H1 (cell line): ENCODE measurements at regions not wholly inside any gene's neighbourhood (a gene's known extent, or its start where the extent isn't known, plus 50 kb on each side); places are given as distances from the start of the nearest gene placed in this dataset.

Experiments used
- CTCF ChIA-PET: fragments of 300-600 bp; sonication (Branson Sonifier 250); formaldehyde crosslinking; loops from one replicate; lab custom pipeline; 2021; ENCODE audit not compliant: partially characterized antibody; lab: Charles Lee
- POLR2A ChIA-PET: fragments of 300-600 bp; sonication (Branson Sonifier 250); formaldehyde crosslinking; loops from one replicate; lab custom pipeline; 2021; ENCODE audit warnings: inconsistent platforms; ENCODE audit not compliant: partially characterized antibody; lab: Charles Lee
- DNase-seq, 2 experiments: peaks; one replicate each; pipeline versions ENCODE4 v3.0.0 to v3.0.0-alpha.2; 2010 to 2022; ENCODE audit warnings: low spot score in 2 of 2, low read depth in 1 of 2, mixed read lengths in 1 of 2
- FAIRE-seq: peaks from 2 replicates; lab custom pipeline; 2011; peaks lifted over from hg19 to GRCh38; lab: Jason Lieb, UNC
- H2AFZ ChIP-seq: 2 replicates; pipeline ENCODE4 v1.8.1; 2012; ENCODE audit warnings: low read length, inconsistent platforms
- H2AK5ac ChIP-seq: 2 replicates; pipeline ENCODE4 v1.6.1; 2013; ENCODE audit warnings: low read depth, low read length
- H2BK120ac ChIP-seq: replicated peaks from 2 replicates; pipeline ENCODE3; 2013; ENCODE audit warnings: low read depth, low read length, inconsistent platforms
- H2BK12ac ChIP-seq: 2 replicates; pipeline ENCODE4 v1.6.1; 2013; ENCODE audit warnings: low read depth, low read length
- H2BK15ac ChIP-seq: 2 replicates; pipeline ENCODE4 v1.6.1; 2013; ENCODE audit warnings: low read length
- H2BK20ac ChIP-seq: 2 replicates; pipeline ENCODE4 v1.6.1; 2013; ENCODE audit warnings: low read length
- H2BK5ac ChIP-seq: 2 replicates; pipeline ENCODE4 v1.6.1; 2013; ENCODE audit warnings: low read depth, low read length
- H3K14ac ChIP-seq: 2 replicates; pipeline ENCODE4 v1.6.1; 2013; ENCODE audit warnings: inconsistent platforms; ENCODE audit not compliant: insufficient read length
- H3K18ac ChIP-seq: 2 replicates; pipeline ENCODE4 v1.6.1; 2013; ENCODE audit warnings: low read length; ENCODE audit errors: extremely low read depth
- H3K23ac ChIP-seq: 2 replicates; pipeline ENCODE4 v1.6.1; 2013; ENCODE audit warnings: inconsistent platforms; ENCODE audit not compliant: insufficient read length
- H3K23me2 ChIP-seq: 2 replicates; pipeline ENCODE4 v1.6.1; 2013; ENCODE audit warnings: low read depth, low read length
- H3K27ac ChIP-seq: 2 replicates; pipeline ENCODE4 v1.6.1; 2011; ENCODE audit warnings: low read depth, low read length, inconsistent platforms
- H3K27me3 ChIP-seq, 4 experiments: replicated peaks in 1 of 4; 1 replicate in 1 of 4; 2 replicates in 3 of 4; pipeline versions ENCODE4 v1.6.1 to v1.8.1; 2011 to 2013; ENCODE audit warnings: low read length in 3 of 4, mild to moderate bottlenecking in 3 of 4, inconsistent platforms in 2 of 4, mixed read lengths in 2 of 4, moderate library complexity in 1 of 4; ENCODE audit not compliant: control insufficient read depth in 3 of 4, insufficient read depth in 3 of 4; ENCODE audit errors: extremely low read depth in 1 of 4
- H3K36me3 ChIP-seq, 4 experiments: 2 replicates each; pipeline versions ENCODE4 v1.6.1 to v1.8.1; 2011 to 2013; ENCODE audit warnings: mild to moderate bottlenecking in 4 of 4, low read length in 3 of 4, moderate library complexity in 2 of 4, control low read depth in 1 of 4, inconsistent platforms in 1 of 4; ENCODE audit not compliant: insufficient read depth in 4 of 4, control insufficient read depth in 2 of 4
- H3K4ac ChIP-seq: replicated peaks from 2 replicates; pipeline ENCODE3; 2013; ENCODE audit warnings: low read length, low read depth, mixed read lengths, inconsistent platforms; ENCODE audit not compliant: insufficient read length
- H3K4me1 ChIP-seq, 4 experiments: replicated peaks in 1 of 4; 1 replicate in 1 of 4; 2 replicates in 3 of 4; pipeline versions ENCODE4 v1.6.1 to v1.8.1; 2011 to 2013; ENCODE audit warnings: low read length in 3 of 4, inconsistent platforms in 2 of 4, mixed read lengths in 1 of 4; ENCODE audit not compliant: insufficient read depth in 4 of 4, control insufficient read depth in 3 of 4
- H3K4me2 ChIP-seq, 2 experiments: 2 replicates each; pipeline versions ENCODE4 v1.6.1 to v1.8.1; 2011 to 2013; ENCODE audit warnings: low read depth in 2 of 2, low read length in 2 of 2, control low read depth in 1 of 2, inconsistent platforms in 1 of 2, mild to moderate bottlenecking in 1 of 2; ENCODE audit not compliant: insufficient read depth in 1 of 2
- H3K4me3 ChIP-seq, 4 experiments: fragments of 200-600, 300-600 bp in 1 of 4; sonication (generic), shearing (Covaris generic), sonication (Bioruptor Twin) in 1 of 4; 2 replicates each; pipeline versions ENCODE4 v1.5.1 to v1.8.1; 2011 to 2016; ENCODE audit warnings: low read length in 4 of 4, low read depth in 3 of 4, control low read depth in 2 of 4, inconsistent platforms in 2 of 4, mild to moderate bottlenecking in 2 of 4, mixed read lengths in 1 of 4, moderate library complexity in 1 of 4; ENCODE audit not compliant: insufficient read depth in 2 of 4; ENCODE audit errors: extremely low read depth in 1 of 4
- H3K56ac ChIP-seq: replicated peaks from 2 replicates; pipeline ENCODE3; 2013; ENCODE audit warnings: low read depth, mild to moderate bottlenecking, mixed read lengths, low read length, inconsistent platforms; ENCODE audit not compliant: insufficient read length
- H3K79me1 ChIP-seq: 2 replicates; pipeline ENCODE4 v1.6.1; 2013; ENCODE audit warnings: low read depth, low read length, control low read depth
- H3K79me2 ChIP-seq, 2 experiments: 2 replicates each; pipeline versions ENCODE4 v1.6.1 to v1.8.1; 2012 to 2013; ENCODE audit warnings: low read length in 2 of 2, mild to moderate bottlenecking in 2 of 2, inconsistent platforms in 1 of 2; ENCODE audit not compliant: insufficient read depth in 2 of 2, control insufficient read depth in 1 of 2
- H3K9ac ChIP-seq, 4 experiments: replicated peaks in 1 of 4; 1 replicate in 1 of 4; 2 replicates in 3 of 4; pipeline versions ENCODE4 v1.6.1 to v1.8.1; 2011 to 2013; ENCODE audit warnings: low read depth in 3 of 4, low read length in 3 of 4, control low read depth in 2 of 4, mild to moderate bottlenecking in 2 of 4, moderate library complexity in 2 of 4, inconsistent platforms in 1 of 4; ENCODE audit errors: extremely low read depth in 1 of 4
- H3K9me3 ChIP-seq, 2 experiments: 2 replicates each; pipeline versions ENCODE4 v1.6.1 to v1.8.1; 2012 to 2013; ENCODE audit warnings: mild to moderate bottlenecking in 2 of 2, moderate library complexity in 2 of 2, control low read depth in 1 of 2, inconsistent platforms in 1 of 2, low read depth in 1 of 2, low read length in 1 of 2, mixed read lengths in 1 of 2; ENCODE audit not compliant: insufficient read depth in 2 of 2
- H4K20me1 ChIP-seq, 2 experiments: replicated peaks in 1 of 2; 2 replicates each; pipeline versions ENCODE3 to v1.8.1; 2011 to 2013; ENCODE audit warnings: inconsistent platforms in 2 of 2, low read length in 2 of 2, mild to moderate bottlenecking in 1 of 2; ENCODE audit not compliant: insufficient read depth in 2 of 2, control insufficient read depth in 1 of 2
- H4K5ac ChIP-seq: 2 replicates; pipeline ENCODE4 v1.6.1; 2013; ENCODE audit warnings: low read length, low read depth, mixed read lengths, inconsistent platforms; ENCODE audit not compliant: insufficient read length
- H4K8ac ChIP-seq: 2 replicates; pipeline ENCODE4 v1.8.0; 2013; ENCODE audit warnings: mild to moderate bottlenecking, moderate library complexity, low read length, inconsistent platforms; ENCODE audit not compliant: insufficient read depth; ENCODE audit errors: extremely low read depth
- H4K91ac ChIP-seq: replicated peaks from 2 replicates; pipeline ENCODE3; 2013; ENCODE audit warnings: low read length, mixed read lengths, inconsistent platforms; ENCODE audit not compliant: insufficient read length
- BCL11A ChIP-seq, 2 experiments: IDR thresholded peaks; one replicate each; pipeline ENCODE4 v1.6.1; 2011; ENCODE audit warnings: low read depth in 2 of 2, low read length in 2 of 2, mild to moderate bottlenecking in 2 of 2
- CHD2 ChIP-seq: IDR thresholded peaks from 2 replicates; pipeline ENCODE4 v1.6.1; 2012; ENCODE audit warnings: low read length, improper control_type of control experiment
- CTBP2 ChIP-seq: IDR thresholded peaks from 2 replicates; pipeline ENCODE4 v1.7.0; 2011; ENCODE audit warnings: borderline replicate concordance, mild to moderate bottlenecking, moderate library complexity, mixed read lengths, low read length; ENCODE audit not compliant: insufficient read depth, insufficient read length
- GTF2F1 ChIP-seq: IDR thresholded peaks from 2 replicates; pipeline ENCODE4 v1.6.1; 2012; ENCODE audit warnings: low read depth, low read length, improper control_type of control experiment, borderline replicate concordance
- PHF8 ChIP-seq: fragments of 200-600 bp; sonication (generic); conservative IDR thresholded peaks from 2 replicates; pipeline ENCODE4 v1.7.1; 2012; ENCODE audit warnings: low read depth, mild to moderate bottlenecking, inconsistent platforms, low read length, moderate library complexity
- SAP30 ChIP-seq: fragments of 300-600 bp; sonication (generic); IDR thresholded peaks from 2 replicates; pipeline ENCODE4 v1.7.1; 2012; ENCODE audit warnings: low read length, moderate library complexity, mild to moderate bottlenecking, inconsistent platforms; ENCODE audit not compliant: insufficient read depth, insufficient replicate concordance
- SP4 ChIP-seq: IDR thresholded peaks from 2 replicates; pipeline ENCODE4 v1.6.1; 2012; ENCODE audit warnings: low read length, inconsistent platforms
- WGBS, 2 experiments: shearing (Covaris generic) in 1 of 2; methylation state at CpG; one replicate each; pipeline versions ENCODE4 v1.1.6 to v1.1.7; 2013 to 2015; ENCODE audit warnings: low lambda C conversion rate in 2 of 2, mixed read lengths in 2 of 2, inconsistent platforms in 1 of 2, low coverage in 1 of 2, missing lambda C conversion rate in 1 of 2; ENCODE audit not compliant: insufficient replicate concordance in 2 of 2, insufficient coverage in 1 of 2, insufficient read length in 1 of 2; ENCODE audit errors: extremely low coverage in 1 of 2, missing lambda C conversion rate in 1 of 2; 5-methylcytosine and 5-hydroxymethylcytosine counted together
- TF ChIP-seq, protein P1 (sequence below): IDR thresholded peaks from 2 replicates; pipeline ENCODE4 v1.6.1; 2012; ENCODE audit warnings: inconsistent platforms

DNA sequence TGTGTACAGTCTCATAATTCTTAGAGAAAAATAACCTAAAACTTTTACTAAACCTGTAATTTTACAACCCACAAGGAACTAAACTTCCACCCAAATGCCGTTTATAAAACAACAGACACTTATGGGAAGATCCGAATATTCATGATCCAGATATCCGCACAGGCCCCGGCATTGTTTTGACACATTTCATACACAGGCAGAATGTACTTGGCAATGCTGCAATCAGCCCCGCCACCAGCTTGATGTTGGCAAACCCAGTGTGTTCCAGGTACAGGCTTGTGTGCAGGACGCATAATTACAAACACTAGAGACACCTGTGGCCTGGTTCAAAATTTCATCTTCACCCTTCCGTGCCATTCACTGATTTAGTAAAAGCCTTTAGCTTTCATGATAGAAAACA, 393.0 kb upstream of the SALL3 start:
- DNase-seq = no peak
- Histone ChIP-seq H3K4me3 (no peak overlapping the region), H2BK12ac (no peak overlapping the region), H4K91ac (no peak overlapping the region), H4K8ac (no peak overlapping the region), H2BK120ac (no peak overlapping the region), H3K56ac (no peak overlapping the region), H3K4me1 (peaks cover 0 to 11% (median 3%) of the 10 kb centered on the region in 4 experiments; a peak in 3 of 7 replicates), H3K9ac (no peak overlapping the region), H3K4ac (no peak overlapping the region), H3K23me2 (no peaks in the 10 kb centered on the region), H4K5ac (no peak overlapping the region), H3K79me2 (no peaks in the 10 kb centered on the region), H3K27me3 (no peaks in the 10 kb centered on the region), H3K9me3 (no peaks in the 10 kb centered on the region), H3K36me3 (no peaks in the 10 kb centered on the region), H2AK5ac (no peak overlapping the region), H4K20me1 (no peaks in the 10 kb centered on the region), H2BK20ac (no peak overlapping the region), H2BK15ac (no peak overlapping the region), H3K79me1 (no peaks in the 10 kb centered on the region), H3K27ac (no peak overlapping the region), H2BK5ac (no peak overlapping the region), H3K14ac (no peak overlapping the region), H3K4me2 (no peak overlapping the region), H3K18ac (no peak overlapping the region), H3K23ac (no peak overlapping the region), H2AFZ (no peak overlapping the region)
- ChIA-PET POLR2A (no interaction called here), CTCF (interaction anchor here (1.5 kb wide), 1 partner anchor 10 kb away, joined by 4 read pairs; no protein-coding TSS in a partner anchor)
- TF ChIP-seq GTF2F1 = no peak
- no peak for TF ChIP-seq CHD2
- TF ChIP-seq PHF8 = no peak
- TF ChIP-seq CTBP2 = no peak
- TF ChIP-seq, protein P1, sequence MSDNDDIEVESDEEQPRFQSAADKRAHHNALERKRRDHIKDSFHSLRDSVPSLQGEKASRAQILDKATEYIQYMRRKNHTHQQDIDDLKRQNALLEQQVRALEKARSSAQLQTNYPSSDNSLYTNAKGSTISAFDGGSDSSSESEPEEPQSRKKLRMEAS = no peak
- no peak for TF ChIP-seq SAP30
- no peak for TF ChIP-seq BCL11A (IDR thresholded peaks at IDR 0.05; ENCODE audit: low read depth in 2 of 2, low read length in 2 of 2)
- TF ChIP-seq SP4 = no peak
- WGBS, 2 experiments = 96% methylated on average over 7 of the region's 7 CpGs; no CpG with 5 or more reads in 1 of the 2 experiments
- FAIRE-seq = no peak
